IMR-90 (cell line): ENCODE measurements at regions not wholly inside any gene's neighbourhood (a gene's known extent, or its start where the extent isn't known, plus 50 kb on each side); places are given as distances from the start of the nearest gene placed in this dataset.

ENCODE experiments used
- ATAC-seq: fragments of 200-7000 bp; cut with Tn5 transposase; 2 replicates; pipeline ENCODE4 v1.9.1; 2020; ENCODE audit warnings: low read depth, mild to moderate bottlenecking, moderate library complexity
- BruUV-seq: library from RNA; stranded (reverse); fragments of 400-500 nt; replicated peaks from 2 replicates; lab custom pipeline; 2021; lab: Mats Ljungman, UMichigan
- CTCF ChIA-PET: fragments of 300-600 bp; formaldehyde crosslinking; extraction: SDS; loops from one replicate; lab custom pipeline; 2021; ENCODE audit warnings: antibody characterized with exemption; lab: Yijun Ruan, JAX
- POLR2A ChIA-PET: fragments of 300-600 bp; sonication (Branson Sonifier 250); formaldehyde crosslinking; loops from one replicate; lab custom pipeline; 2022; ENCODE audit warnings: antibody characterized with exemption; ENCODE audit not compliant: unreplicated experiment; lab: Charles Lee
- DNase-seq: peaks from one replicate; pipeline ENCODE4 v3.0.0; 2013
- H2AFZ ChIP-seq: replicated peaks from 2 replicates; pipeline ENCODE3; 2013; ENCODE audit warnings: low read length, mild to moderate bottlenecking; ENCODE audit not compliant: poor library complexity
- H2AK5ac ChIP-seq: 2 replicates; pipeline ENCODE4 v1.6.1; 2013; ENCODE audit warnings: low read depth, low read length, inconsistent platforms
- H2AK9ac ChIP-seq: replicated peaks from 2 replicates; pipeline ENCODE3; 2013; ENCODE audit warnings: mild to moderate bottlenecking, low read depth, low read length, moderate library complexity; ENCODE audit not compliant: poor library complexity
- H2BK120ac ChIP-seq: 2 replicates; pipeline ENCODE4 v1.6.1; 2013; ENCODE audit warnings: low read depth, low read length, inconsistent platforms
- H2BK15ac ChIP-seq: 3 replicates; pipeline ENCODE4 v1.6.1; 2013; ENCODE audit warnings: low read depth, low read length, inconsistent platforms
- H2BK20ac ChIP-seq: 2 replicates; pipeline ENCODE4 v1.6.1; 2013; ENCODE audit warnings: low read depth, mild to moderate bottlenecking, inconsistent platforms, low read length, moderate library complexity
- H2BK5ac ChIP-seq: 2 replicates; pipeline ENCODE4 v1.6.1; 2013; ENCODE audit warnings: mild to moderate bottlenecking, low read depth, low read length, inconsistent platforms; ENCODE audit not compliant: poor library complexity, severe bottlenecking
- H3K14ac ChIP-seq: replicated peaks from 2 replicates; pipeline ENCODE4 v1.6.1; 2013; ENCODE audit warnings: low read depth, low read length, inconsistent platforms
- H3K18ac ChIP-seq: 2 replicates; pipeline ENCODE4 v1.6.1; 2013; ENCODE audit warnings: low read depth, low read length, control low read depth
- H3K23ac ChIP-seq: 2 replicates; pipeline ENCODE4 v1.6.1; 2013; ENCODE audit warnings: low read depth, low read length, inconsistent platforms
- H3K27ac ChIP-seq: 2 replicates; pipeline ENCODE4 v1.5.1; 2013; ENCODE audit warnings: mild to moderate bottlenecking, control low read depth, low read length; ENCODE audit not compliant: insufficient read depth
- H3K27me3 ChIP-seq: 2 replicates; pipeline ENCODE4 v1.6.1; 2013; ENCODE audit warnings: low read length; ENCODE audit not compliant: control insufficient read depth, insufficient read depth
- H3K36me3 ChIP-seq: 2 replicates; pipeline ENCODE4 v1.6.1; 2013; ENCODE audit warnings: low read length, mixed read lengths; ENCODE audit not compliant: control insufficient read depth, insufficient read depth
- H3K4ac ChIP-seq: 2 replicates; pipeline ENCODE4 v1.6.1; 2013; ENCODE audit warnings: low read depth, low read length, inconsistent platforms
- H3K4me1 ChIP-seq: 2 replicates; pipeline ENCODE4 v1.6.1; 2013; ENCODE audit warnings: low read length, mixed read lengths; ENCODE audit not compliant: control insufficient read depth, insufficient read depth
- H3K4me2 ChIP-seq: 2 replicates; pipeline ENCODE4 v1.6.1; 2013; ENCODE audit warnings: low read depth, mild to moderate bottlenecking, control low read depth, low read length, moderate library complexity
- H3K4me3 ChIP-seq: 2 replicates; pipeline ENCODE4 v1.5.1; 2013; ENCODE audit warnings: low read depth, mild to moderate bottlenecking, control low read depth, low read length, moderate library complexity; ENCODE audit not compliant: insufficient read depth
- H3K56ac ChIP-seq: 2 replicates; pipeline ENCODE4 v1.6.1; 2013; ENCODE audit warnings: low read length, inconsistent platforms; ENCODE audit not compliant: insufficient read depth; ENCODE audit errors: extremely low read depth
- H3K79me1 ChIP-seq, 2 experiments: 2 replicates each; pipeline ENCODE4 v1.6.1; 2013; ENCODE audit warnings: low read length in 2 of 2, inconsistent platforms in 1 of 2, low read depth in 1 of 2
- H3K9ac ChIP-seq: 2 replicates; pipeline ENCODE4 v1.6.1; 2013; ENCODE audit warnings: low read depth, low read length, control low read depth
- H3K9me1 ChIP-seq: 2 replicates; pipeline ENCODE4 v1.6.1; 2013; ENCODE audit warnings: low read length, inconsistent platforms; ENCODE audit not compliant: insufficient read depth
- H3K9me3 ChIP-seq: 2 replicates; pipeline ENCODE4 v1.6.1; 2013; ENCODE audit warnings: low read length; ENCODE audit not compliant: control insufficient read depth, insufficient read depth
- H4K20me1 ChIP-seq: 2 replicates; pipeline ENCODE4 v1.6.1; 2013; ENCODE audit warnings: low read length, inconsistent platforms; ENCODE audit not compliant: insufficient read depth
- H4K5ac ChIP-seq: 2 replicates; pipeline ENCODE4 v1.6.1; 2013; ENCODE audit warnings: mild to moderate bottlenecking, low read depth, low read length, control low read depth
- H4K8ac ChIP-seq, 2 experiments: 2 replicates each; pipeline ENCODE4 v1.6.1; 2013; ENCODE audit warnings: low read depth in 2 of 2, low read length in 2 of 2, control low read depth in 1 of 2, inconsistent platforms in 1 of 2
- H4K91ac ChIP-seq: 2 replicates; pipeline ENCODE4 v1.6.1; 2013; ENCODE audit warnings: low read depth, low read length, inconsistent platforms; ENCODE audit not compliant: insufficient read depth
- BHLHE40 ChIP-seq: fragments of 150-350 bp; IDR thresholded peaks from 2 replicates; pipeline ENCODE4 v1.6.1; 2016; ENCODE audit warnings: mild to moderate bottlenecking, low read depth, low read length
- CEBPB ChIP-seq: IDR thresholded peaks from 2 replicates; pipeline ENCODE4 v1.6.1; 2012; ENCODE audit warnings: low read depth, low read length, improper control_type of control experiment
- CHD1 ChIP-seq: IDR thresholded peaks from 2 replicates; pipeline ENCODE4 v1.6.1; 2012; ENCODE audit warnings: low read depth, low read length, improper control_type of control experiment
- CTCF ChIP-seq: conservative IDR thresholded peaks from 2 replicates; pipeline ENCODE4 v1.5.1; 2012; ENCODE audit warnings: mild to moderate bottlenecking, low read depth, low read length, improper control_type of control experiment
- ELK1 ChIP-seq: fragments of 150-350 bp; IDR thresholded peaks from 2 replicates; pipeline ENCODE4 v1.6.1; 2016; ENCODE audit warnings: low read depth, mild to moderate bottlenecking, low read length, moderate library complexity, borderline replicate concordance
- FOS ChIP-seq: fragments of 150-350 bp; IDR thresholded peaks from 2 replicates; pipeline ENCODE4 v1.6.1; 2016; ENCODE audit warnings: low read depth, low read length
- MAFK ChIP-seq: IDR thresholded peaks from 2 replicates; pipeline ENCODE4 v1.6.1; 2012; ENCODE audit warnings: low read depth, low read length, improper control_type of control experiment
- MAZ ChIP-seq: IDR thresholded peaks from 2 replicates; pipeline ENCODE4 v1.6.1; 2012; ENCODE audit warnings: low read depth, mild to moderate bottlenecking, low read length, improper control_type of control experiment, moderate library complexity, borderline replicate concordance
- MXI1 ChIP-seq: IDR thresholded peaks from 2 replicates; pipeline ENCODE4 v1.6.1; 2012; ENCODE audit warnings: low read depth, mild to moderate bottlenecking, low read length, moderate library complexity, borderline replicate concordance
- NFE2L2 ChIP-seq: fragments of 150-350 bp; IDR thresholded peaks from 2 replicates; pipeline ENCODE4 v1.6.1; 2016; ENCODE audit warnings: low read depth, mild to moderate bottlenecking, low read length
- POLR2A ChIP-seq: IDR thresholded peaks from 2 replicates; pipeline ENCODE4 v1.6.1; 2012; ENCODE audit warnings: mild to moderate bottlenecking, low read depth, low read length
- RAD21 ChIP-seq: IDR thresholded peaks from 2 replicates; pipeline ENCODE4 v1.6.1; 2012; ENCODE audit warnings: low read length, improper control_type of control experiment
- RCOR1 ChIP-seq: IDR thresholded peaks from 2 replicates; pipeline ENCODE4 v1.6.1; 2012; ENCODE audit warnings: mild to moderate bottlenecking, low read length, improper control_type of control experiment; ENCODE audit not compliant: insufficient replicate concordance
- RFX5 ChIP-seq: IDR thresholded peaks from 2 replicates; pipeline ENCODE4 v1.8.0; 2012; ENCODE audit warnings: low read depth, mild to moderate bottlenecking, low read length, moderate library complexity
- SMC3 ChIP-seq: fragments of 150-350 bp; IDR thresholded peaks from 2 replicates; pipeline ENCODE4 v1.6.1; 2016; ENCODE audit warnings: low read depth, mild to moderate bottlenecking, antibody characterized with exemption, low read length, moderate library complexity
- USF2 ChIP-seq: fragments of 150-350 bp; IDR thresholded peaks from 2 replicates; pipeline ENCODE4 v1.6.1; 2017; ENCODE audit warnings: mild to moderate bottlenecking, antibody characterized with exemption, low read length, low read depth
- WGBS, 2 experiments: methylation state at CpG; one replicate each; pipeline versions ENCODE4 v1.1.5 to v1.1.7; 2013; ENCODE audit warnings: missing lambda C conversion rate in 2 of 2; ENCODE audit not compliant: insufficient read length in 1 of 2; ENCODE audit errors: extremely low coverage in 2 of 2; 5-methylcytosine and 5-hydroxymethylcytosine counted together
- dilution Hi-C: fragments of 300-500 bp; cut with HindIII; formaldehyde crosslinking; loops from one replicate; pipeline ENCODE4 v1.14.3; 2018; ENCODE audit warnings: low sequenced_read_pairs; ENCODE audit not compliant: unreplicated experiment
- in situ Hi-C: fragments of 300-500 bp; cut with MboI; formaldehyde crosslinking; loops from 3 replicates; pipeline ENCODE4 v1.14.3; 2019; ENCODE audit warnings: low sequenced_read_pairs, inconsistent platforms, mixed read lengths
- intact Hi-C: fragments of 100-400 bp; cut with micrococcal nuclease; formaldehyde crosslinking; loops from 2 replicates; pipeline ENCODE4 v1.10.0; 2022

GRCh38 chr2:33900610-33901009 lies 301.5 kb upstream of the FAM98A start:
- CTCF ChIA-PET, result no interaction called here
- intact Hi-C loops (no loop called here), in situ Hi-C loops (no loop called here), dilution Hi-C loops (no loop called here)
- H3K4ac ChIP-seq, result no peak overlapping the region
- H3K18ac ChIP-seq, result no peak overlapping the region
- no peak overlapping the region for H4K5ac ChIP-seq
- H3K36me3 ChIP-seq, result no peaks in the 10 kb centered on the region
- no TSS peak for BruUV-seq
- H3K27me3 ChIP-seq, result no peaks in the 10 kb centered on the region
- 0 out of 2 replicates have a peak, but pooled peaks cover 3% of the 10 kb centered on the region for H3K9me3 ChIP-seq
- H3K9me1 ChIP-seq, result no peaks in the 10 kb centered on the region
- no peak for DNase-seq
- H4K8ac ChIP-seq, result no peak overlapping the region
- no peak overlapping the region for H2BK5ac ChIP-seq
- H3K9ac ChIP-seq, result no peak overlapping the region
- H3K4me3 ChIP-seq, result no peak overlapping the region
- H4K91ac ChIP-seq, result no peak overlapping the region
- H2BK120ac ChIP-seq, result no peak overlapping the region
- no peak overlapping the region for H2BK15ac ChIP-seq
- TF ChIP-seq ELK1 (no peak), POLR2A (no peak), SMC3 (no peak), USF2 (no peak), RFX5 (no peak), RCOR1 (no peak), MAFK (no peak), CEBPB (no peak), NFE2L2 (no peak), MAZ (no peak), BHLHE40 (no peak), CHD1 (no peak), RAD21 (no peak), CTCF (no peak), FOS (no peak), MXI1 (no peak)
- no peak overlapping the region for H3K56ac ChIP-seq
- H2AK9ac ChIP-seq, result no peak overlapping the region
- no peaks in the 10 kb centered on the region for H4K20me1 ChIP-seq
- no peak overlapping the region for H2BK20ac ChIP-seq
- H3K79me1 ChIP-seq, result no peaks in the 10 kb centered on the region
- POLR2A ChIA-PET, result no interaction called here
- H3K14ac ChIP-seq, result no peak overlapping the region
- H2AFZ ChIP-seq, result no peak overlapping the region
- H3K23ac ChIP-seq, result no peak overlapping the region
- H3K4me1 ChIP-seq, result no peaks in the 10 kb centered on the region
- H3K27ac ChIP-seq, result no peak overlapping the region
- no CpG with 5 or more reads among the region's 2 CpGs for WGBS, 2 experiments
- no peak overlapping the region for H2AK5ac ChIP-seq
- no peak for ATAC-seq
- H3K4me2 ChIP-seq, result no peak overlapping the region
